Activated CD4-positive, alpha-beta T cell treated with anti-CD3 and anti-CD28 coated beads for 36 hours (primary cell): ENCODE measurements at regions not wholly inside any gene's neighbourhood (a gene's known extent, or its start where the extent isn't known, plus 50 kb on each side); places are given as distances from the start of the nearest gene placed in this dataset.
"Not testable (repeated sequence)": the region's sequence is repeated elsewhere in the genome, so short reads cannot be mapped to it uniquely, and the experiment has no call there.

Source experiments
- ATAC-seq: fragments of 200-7000 bp; cut with Tn5 transposase; one replicate; pipeline ENCODE4 v1.10.0; 2021; ENCODE audit warnings: mild to moderate bottlenecking, moderate library complexity
- CTCF ChIA-PET: fragments of 350-600 bp; sonication (Branson Sonifier 250); formaldehyde crosslinking; loops from one replicate; lab custom pipeline; 2021; ENCODE audit warnings: antibody characterized with exemption; lab: Charles Lee
- POLR2A ChIA-PET: fragments of 350-600 bp; sonication (Branson Sonifier 250); formaldehyde crosslinking; loops from one replicate; lab custom pipeline; 2021; ENCODE audit warnings: antibody characterized with exemption, inconsistent platforms; lab: Charles Lee
- DNase-seq: peaks from one replicate; pipeline ENCODE4 v3.0.0-alpha.2; 2020
- H3K27ac Mint-ChIP-seq: one replicate; pipeline ENCODE4 v1.8.0; 2021; ENCODE audit warnings: mixed read lengths
- H3K27me3 Mint-ChIP-seq: one replicate; pipeline ENCODE4 v1.8.0; 2021; ENCODE audit warnings: mixed read lengths
- H3K36me3 Mint-ChIP-seq: one replicate; pipeline ENCODE4 v1.8.0; 2021; ENCODE audit warnings: low read depth, mixed read lengths
- H3K4me1 Mint-ChIP-seq: one replicate; pipeline ENCODE4 v1.8.0; 2021; ENCODE audit warnings: mixed read lengths
- H3K4me3 Mint-ChIP-seq: one replicate; pipeline ENCODE4 v1.8.0; 2021; ENCODE audit warnings: mild to moderate bottlenecking, moderate library complexity, mixed read lengths
- H3K9me3 Mint-ChIP-seq: one replicate; pipeline ENCODE4 v1.8.0; 2021; ENCODE audit warnings: low read depth, mixed read lengths
- intact Hi-C, 2 experiments: fragments of 100-400 bp; cut with DNase I in 1 of 2; cut with micrococcal nuclease in 1 of 2; formaldehyde crosslinking; loops; one replicate each; pipeline versions ENCODE4 v1.14.2 to v1.15.1; 2022 to 2024; cut with DNase I, micrococcal nuclease

GRCh38 chr4:181792641-181793040, 450.6 kb upstream of the TENM3 start:
- Mint-ChIP-seq H3K36me3 (no peaks in the 10 kb centered on the region), H3K27ac (no peak overlapping the region), H3K4me3 (no peak overlapping the region), H3K4me1 (no peaks in the 10 kb centered on the region), H3K27me3 (no peaks in the 10 kb centered on the region), H3K9me3 (peaks cover 14% of the 10 kb centered on the region)
- intact Hi-C loops = no loop called here
- CTCF ChIA-PET = no interaction called here
- no peak for ATAC-seq
- POLR2A ChIA-PET = no interaction called here
- DNase-seq = no peak

GRCh38 chr4:181793096-181793495, 450.1 kb upstream of the TENM3 start:
- POLR2A ChIA-PET = no interaction called here
- no peaks in the 10 kb centered on the region for H3K36me3 Mint-ChIP-seq
- H3K27ac Mint-ChIP-seq = no peak overlapping the region
- no peak for ATAC-seq
- CTCF ChIA-PET = interaction anchor here (0.6 to 0.7 kb wide), 2 partner anchors 15 to 1436 kb away, joined by 3 read pairs; no protein-coding TSS in a partner anchor
- H3K4me1 Mint-ChIP-seq = no peaks in the 10 kb centered on the region
- intact Hi-C loops = no loop called here
- no peak for DNase-seq
- H3K27me3 Mint-ChIP-seq = no peaks in the 10 kb centered on the region
- H3K9me3 Mint-ChIP-seq = peaks cover 14% of the 10 kb centered on the region
- no peak overlapping the region for H3K4me3 Mint-ChIP-seq

GRCh38 chr4:181796502-181796901, 446.7 kb upstream of the TENM3 start:
- DNase-seq (no peak), ATAC-seq (no peak)
- no peak overlapping the region for H3K4me3 Mint-ChIP-seq
- H3K27ac Mint-ChIP-seq = no peak overlapping the region
- no peaks in the 10 kb centered on the region for H3K27me3 Mint-ChIP-seq
- peaks cover 11% of the 10 kb centered on the region for H3K9me3 Mint-ChIP-seq
- H3K36me3 Mint-ChIP-seq = no peaks in the 10 kb centered on the region
- POLR2A ChIA-PET = no interaction called here
- intact Hi-C loops = no loop called here
- H3K4me1 Mint-ChIP-seq = no peaks in the 10 kb centered on the region
- CTCF ChIA-PET = no interaction called here

GRCh38 chr4:181798536-181798935, 444.7 kb upstream of the TENM3 start:
- no peak for ATAC-seq
- no peak overlapping the region for H3K4me3 Mint-ChIP-seq
- POLR2A ChIA-PET = no interaction called here

GRCh38 chr4:181799561-181800069, 443.6 kb upstream of the TENM3 start:
- ATAC-seq (no peak), DNase-seq (no peak)
- H3K36me3 Mint-ChIP-seq = no peaks in the 10 kb centered on the region
- H3K9me3 Mint-ChIP-seq = peaks cover 11% of the 10 kb centered on the region
- intact Hi-C loops = no loop called here
- no peak overlapping the region for H3K27ac Mint-ChIP-seq
- ChIA-PET CTCF (no interaction called here), POLR2A (no interaction called here)
- no peak overlapping the region for H3K4me3 Mint-ChIP-seq
- H3K27me3 Mint-ChIP-seq = no peaks in the 10 kb centered on the region
- H3K4me1 Mint-ChIP-seq = no peaks in the 10 kb centered on the region

More at GRCh38 chr4:181798536-181798935, 444.7 kb upstream of the TENM3 start:
- Mint-ChIP-seq H3K27me3 (no peaks in the 10 kb centered on the region), H3K9me3 (peaks cover 11% of the 10 kb centered on the region), H3K36me3 (no peaks in the 10 kb centered on the region), H3K27ac (no peak overlapping the region), H3K4me1 (no peaks in the 10 kb centered on the region)
- no peak for DNase-seq
- intact Hi-C loops = no loop called here
- CTCF ChIA-PET = no interaction called here

GRCh38 chr4:181802207-181802606, 441.0 kb upstream of the TENM3 start:
- CTCF ChIA-PET = no interaction called here

GRCh38 chr4:181807771-181808170, 435.4 kb upstream of the TENM3 start:
- H3K9me3 Mint-ChIP-seq = peaks cover 3% of the 10 kb centered on the region
- ChIA-PET POLR2A (no interaction called here), CTCF (interaction anchor here (0.7 kb wide), 1 partner anchor 14 kb away, joined by 3 read pairs; no protein-coding TSS in a partner anchor)
- H3K27me3 Mint-ChIP-seq = no peaks in the 10 kb centered on the region
- H3K4me1 Mint-ChIP-seq = no peaks in the 10 kb centered on the region
- H3K4me3 Mint-ChIP-seq = no peak overlapping the region
- H3K36me3 Mint-ChIP-seq = no peaks in the 10 kb centered on the region
- intact Hi-C loops = no loop called here
- no peak for DNase-seq
- no peak overlapping the region for H3K27ac Mint-ChIP-seq
- ATAC-seq = no peak

More at GRCh38 chr4:181802207-181802606, 441.0 kb upstream of the TENM3 start:
- H3K4me3 Mint-ChIP-seq = no peak overlapping the region
- no peaks in the 10 kb centered on the region for H3K4me1 Mint-ChIP-seq
- POLR2A ChIA-PET = interaction anchor here (0.7 kb wide), 1 partner anchor 13 kb away, joined by 3 read pairs; no protein-coding TSS in a partner anchor
- ATAC-seq (no peak), DNase-seq (no peak)
- H3K27ac Mint-ChIP-seq = no peak overlapping the region
- H3K36me3 Mint-ChIP-seq = no peaks in the 10 kb centered on the region
- no peaks in the 10 kb centered on the region for H3K27me3 Mint-ChIP-seq
- H3K9me3 Mint-ChIP-seq = no peaks in the 10 kb centered on the region
- intact Hi-C loops = no loop called here

- H3K9me3 Mint-ChIP-seq = peaks cover 3% of the 10 kb centered on the region
- CTCF ChIA-PET = no interaction called here
Measured at GRCh38 chr4:181810711-181811110, 432.5 kb upstream of the TENM3 start.

GRCh38 chr4:181811550-181811949, 431.7 kb upstream of the TENM3 start:
- DNase-seq, CTCF ChIA-PET, H3K4me3 Mint-ChIP-seq, H3K36me3 Mint-ChIP-seq, H3K9me3 Mint-ChIP-seq, H3K27ac Mint-ChIP-seq, H3K4me1 Mint-ChIP-seq, ATAC-seq, H3K27me3 Mint-ChIP-seq, intact Hi-C loops, POLR2A ChIA-PET: not testable (repeated sequence)

More at GRCh38 chr4:181810711-181811110, 432.5 kb upstream of the TENM3 start:
- no peaks in the 10 kb centered on the region for H3K4me1 Mint-ChIP-seq
- no peaks in the 10 kb centered on the region for H3K36me3 Mint-ChIP-seq
- H3K27me3 Mint-ChIP-seq = no peaks in the 10 kb centered on the region
- intact Hi-C loops = no loop called here
- DNase-seq (no peak), ATAC-seq (no peak)
- H3K4me3 Mint-ChIP-seq = no peak overlapping the region
- POLR2A ChIA-PET = no interaction called here
- H3K27ac Mint-ChIP-seq = no peak overlapping the region

GRCh38 chr4:181819946-181820345, 423.3 kb upstream of the TENM3 start:
- peaks cover 7% of the 10 kb centered on the region for H3K9me3 Mint-ChIP-seq
- intact Hi-C loops = no loop called here
- H3K4me1 Mint-ChIP-seq = no peaks in the 10 kb centered on the region
- DNase-seq = no peak
- POLR2A ChIA-PET = no interaction called here
- no peak overlapping the region for H3K4me3 Mint-ChIP-seq
- no peak overlapping the region for H3K27ac Mint-ChIP-seq
- CTCF ChIA-PET = no interaction called here
- H3K27me3 Mint-ChIP-seq = no peaks in the 10 kb centered on the region
- H3K36me3 Mint-ChIP-seq = no peaks in the 10 kb centered on the region
- no peak for ATAC-seq

GRCh38 chr4:181820553-181820952, 422.6 kb upstream of the TENM3 start:
- ChIA-PET CTCF (no interaction called here), POLR2A (no interaction called here)
- H3K36me3 Mint-ChIP-seq = no peaks in the 10 kb centered on the region

GRCh38 chr4:181821039-181822004, 421.9 kb upstream of the TENM3 start:
- DNase-seq = no peak
- intact Hi-C loops = no loop called here
- H3K27me3 Mint-ChIP-seq = no peaks in the 10 kb centered on the region
- no peak overlapping the region for H3K4me3 Mint-ChIP-seq
- H3K27ac Mint-ChIP-seq = no peak overlapping the region
- H3K36me3 Mint-ChIP-seq = no peaks in the 10 kb centered on the region
- no peaks in the 10 kb centered on the region for H3K4me1 Mint-ChIP-seq
- peaks cover 9% of the 10 kb centered on the region for H3K9me3 Mint-ChIP-seq
- ATAC-seq = no peak
- ChIA-PET CTCF (no interaction called here), POLR2A (no interaction called here)

More at GRCh38 chr4:181820553-181820952, 422.6 kb upstream of the TENM3 start:
- H3K4me3 Mint-ChIP-seq = no peak overlapping the region
- no peak for ATAC-seq
- intact Hi-C loops = no loop called here
- DNase-seq = no peak
- H3K27ac Mint-ChIP-seq = no peak overlapping the region
- H3K27me3 Mint-ChIP-seq = no peaks in the 10 kb centered on the region
- H3K9me3 Mint-ChIP-seq = peaks cover 7% of the 10 kb centered on the region
- H3K4me1 Mint-ChIP-seq = no peaks in the 10 kb centered on the region
